GM18861 (cell line): ENCODE measurements at regions not wholly inside any gene's neighbourhood (a gene's known extent, or its start where the extent isn't known, plus 50 kb on each side); places are given as distances from the start of the nearest gene placed in this dataset.
A peak's percentile ranks its signal among the peaks of the same experiment; 100 is the strongest.
"Not testable (repeated sequence)": the region's sequence is repeated elsewhere in the genome, so short reads cannot be mapped to it uniquely, and the experiment has no call there.

Experiments used
- ATAC-seq: cut with Tn5 transposase; IDR thresholded peaks from one replicate; pipeline ENCODE4 v1.9.1; 2021; ENCODE audit not compliant: unreplicated experiment

DNA sequence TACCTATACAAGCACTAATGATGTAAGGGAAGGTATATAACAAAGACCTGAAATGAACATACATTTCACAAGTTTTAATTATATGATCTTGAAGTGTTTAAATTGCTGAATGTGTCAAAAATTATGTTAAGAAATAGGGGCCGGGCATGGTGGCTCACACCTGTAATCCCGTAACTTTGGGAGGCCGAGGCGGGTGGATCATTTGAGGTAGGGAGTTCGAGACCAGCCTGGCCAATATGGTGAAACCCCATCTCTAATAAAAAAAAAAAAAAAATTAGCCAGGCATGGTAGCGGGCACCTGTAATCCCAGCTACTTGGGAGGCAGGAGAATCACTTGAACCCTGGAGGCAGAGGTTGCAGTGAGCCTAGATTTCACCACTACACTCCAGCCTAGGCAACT is 537.4 kb upstream of the STEAP1 start:
- not testable (repeated sequence) for ATAC-seq

- ATAC-seq = no peak
Measured at GRCh38 chr7:89618274-89618673, 536.0 kb upstream of the STEAP1 start.

DNA sequence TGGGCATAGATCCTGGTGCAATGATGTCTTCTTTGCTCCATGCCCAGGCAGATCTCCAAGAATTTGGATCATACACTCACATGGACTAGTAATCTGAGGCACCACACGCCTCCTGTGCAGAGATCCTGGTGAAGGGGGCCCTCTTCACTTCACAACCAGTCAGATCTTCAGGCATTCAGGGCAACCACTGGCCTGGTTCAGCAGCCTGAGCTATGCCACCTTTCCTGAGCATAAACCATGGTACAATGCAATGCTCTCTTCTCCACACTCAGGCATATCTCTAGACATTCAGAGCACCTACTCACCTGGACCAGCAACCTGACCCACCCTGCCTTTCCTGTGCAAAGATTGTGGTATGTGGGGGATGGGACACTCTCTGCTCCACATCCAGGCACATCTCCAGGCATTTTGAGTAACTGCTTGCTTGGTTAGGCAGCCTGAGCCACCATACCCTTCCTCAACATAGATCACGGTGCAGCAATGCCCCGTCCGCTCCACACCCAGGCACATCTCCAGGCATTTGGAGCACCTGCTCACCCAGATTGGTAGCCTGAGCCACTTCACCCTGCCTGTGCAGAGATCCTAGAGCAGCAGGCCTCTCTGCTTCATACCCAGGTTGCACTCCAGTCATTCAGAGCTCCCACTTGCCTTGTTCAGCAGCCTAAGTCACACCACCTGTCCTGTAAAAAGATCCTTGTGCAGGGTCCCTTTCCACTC is 532.2 kb upstream of the STEAP1 start:
- no peak for ATAC-seq

DNA sequence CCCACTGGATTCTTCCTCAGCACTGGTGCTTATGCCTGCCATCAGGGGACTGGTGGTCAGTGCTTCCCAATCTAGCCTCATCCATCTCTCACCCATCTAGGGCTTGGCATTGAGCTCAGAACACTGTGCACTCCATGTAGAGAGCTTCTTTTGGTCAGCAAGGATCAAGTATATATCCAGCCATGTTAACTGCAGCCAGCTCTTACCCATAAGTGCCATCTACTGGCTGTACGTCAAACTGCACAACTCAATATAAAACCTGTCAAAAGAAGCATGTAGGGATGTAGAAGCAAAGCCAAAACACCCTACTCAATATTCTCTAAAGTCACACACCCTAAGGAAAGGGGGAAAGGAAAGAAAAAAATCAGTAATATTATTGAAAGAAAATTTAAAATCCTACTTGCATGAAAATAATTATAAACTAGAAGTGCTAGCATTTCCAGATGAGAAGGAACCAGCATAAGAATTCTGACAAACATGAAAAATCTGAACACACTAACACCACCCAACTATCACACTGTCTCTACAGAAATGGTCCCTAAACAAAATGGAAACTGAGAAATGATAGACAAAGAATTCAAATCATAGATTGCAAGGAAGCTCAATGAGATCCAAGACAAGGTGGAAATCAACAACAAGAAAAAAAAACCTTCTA is 531.1 kb upstream of the STEAP1 start:
- peak; percentile 97 for ATAC-seq

GRCh38 chr7:89624155-89624554 is 530.1 kb upstream of the STEAP1 start:
- not testable (repeated sequence) for ATAC-seq

DNA sequence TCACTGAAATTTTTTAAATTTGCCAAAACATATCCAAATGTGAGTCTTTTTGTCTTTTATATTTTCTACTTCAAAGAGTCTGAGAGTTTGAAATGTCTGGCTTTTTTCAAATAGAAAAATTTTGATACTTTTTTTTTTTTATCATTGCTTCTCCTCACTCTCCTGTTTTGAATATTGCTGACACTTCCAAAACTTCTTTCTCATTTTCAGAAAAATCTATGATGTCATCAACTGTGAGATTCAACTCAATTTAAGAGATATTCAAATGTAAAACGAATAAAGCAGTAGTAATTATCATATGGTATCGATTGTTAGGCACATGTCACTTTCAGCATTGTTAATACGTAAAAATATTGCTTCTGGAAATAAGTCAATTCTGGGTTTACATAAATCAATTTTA is 505.8 kb upstream of the STEAP1 start:
- no peak for ATAC-seq

DNA sequence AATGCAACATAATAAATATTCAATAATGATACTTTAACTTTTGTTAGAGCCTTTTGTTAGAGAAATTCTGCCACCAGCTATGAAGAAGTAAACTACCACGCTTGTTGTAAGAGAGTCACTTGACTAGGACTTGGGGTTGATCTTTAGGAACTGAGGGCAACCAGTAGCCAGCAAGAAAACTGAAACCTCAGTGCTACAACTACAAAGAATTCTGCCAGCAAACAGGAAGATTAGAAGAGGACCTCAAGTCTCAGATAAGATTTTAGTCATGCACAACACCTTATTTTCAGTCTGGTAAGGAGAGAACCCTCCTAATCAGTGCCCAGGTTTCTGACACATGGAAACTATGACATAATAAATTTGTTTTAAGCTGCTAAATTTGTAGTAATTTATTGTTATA is 498.3 kb upstream of the STEAP1 start:
- no peak for ATAC-seq

GRCh38 chr7:89661876-89662275 is 492.4 kb upstream of the STEAP1 start:
- ATAC-seq = no peak

DNA sequence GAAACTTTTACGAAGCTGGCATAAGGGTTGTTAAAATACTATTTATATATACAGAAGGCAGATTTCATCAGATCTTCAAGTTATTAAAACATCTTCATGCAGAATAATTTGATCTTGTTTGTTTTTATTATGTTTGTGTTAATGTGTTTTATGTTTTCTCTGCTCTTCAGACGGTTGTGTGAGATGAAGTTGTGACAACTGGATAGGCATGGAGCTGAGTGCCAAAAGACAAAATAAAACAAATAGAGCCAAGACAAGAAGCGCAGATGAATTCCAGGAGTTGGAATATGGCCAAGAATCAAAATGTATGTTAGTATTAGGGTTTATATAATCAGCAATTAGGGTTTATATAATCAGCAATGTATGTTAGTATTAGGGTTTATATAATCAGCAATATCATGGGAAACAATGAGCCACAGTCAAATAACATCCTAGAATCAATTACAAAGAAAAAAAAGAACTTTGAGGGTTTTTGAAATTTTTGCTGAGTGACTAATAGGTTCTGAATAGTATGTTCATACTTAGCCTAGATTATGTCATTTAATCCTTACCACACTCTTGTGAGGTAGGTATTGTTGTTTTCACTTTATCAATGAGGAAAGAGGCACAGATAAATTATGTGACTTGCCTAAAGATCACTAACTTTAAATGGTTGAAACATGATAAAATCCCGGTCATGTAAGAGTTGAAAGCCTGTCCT is 488.0 kb upstream of the STEAP1 start:
- no peak for ATAC-seq

- no peak for ATAC-seq
Measured at GRCh38 chr7:89680161-89680560, 474.1 kb upstream of the STEAP1 start.

GRCh38 chr7:89681448-89681847 is 472.8 kb upstream of the STEAP1 start:
- no peak for ATAC-seq

- ATAC-seq = no peak
Measured at GRCh38 chr7:89685287-89685686, 469.0 kb upstream of the STEAP1 start.

DNA sequence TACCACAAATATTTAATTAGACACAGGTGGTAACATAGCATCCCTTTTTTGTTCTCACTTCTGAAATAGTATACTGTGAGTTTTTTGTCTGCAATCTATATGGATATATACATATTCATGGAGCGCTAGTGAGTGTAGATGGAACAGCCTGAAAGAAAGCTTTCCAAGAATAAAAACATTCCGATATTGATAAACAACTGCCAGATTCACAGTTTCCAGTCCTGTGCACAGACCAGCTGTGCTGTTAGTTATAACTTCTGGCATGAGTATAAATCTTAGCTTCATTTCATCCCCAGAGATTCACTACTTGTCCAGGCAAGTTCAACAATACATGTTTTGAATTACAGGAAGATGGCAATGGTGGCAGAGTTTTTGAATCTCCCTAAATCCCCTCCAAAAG is 467.1 kb upstream of the STEAP1 start:
- no peak for ATAC-seq

DNA sequence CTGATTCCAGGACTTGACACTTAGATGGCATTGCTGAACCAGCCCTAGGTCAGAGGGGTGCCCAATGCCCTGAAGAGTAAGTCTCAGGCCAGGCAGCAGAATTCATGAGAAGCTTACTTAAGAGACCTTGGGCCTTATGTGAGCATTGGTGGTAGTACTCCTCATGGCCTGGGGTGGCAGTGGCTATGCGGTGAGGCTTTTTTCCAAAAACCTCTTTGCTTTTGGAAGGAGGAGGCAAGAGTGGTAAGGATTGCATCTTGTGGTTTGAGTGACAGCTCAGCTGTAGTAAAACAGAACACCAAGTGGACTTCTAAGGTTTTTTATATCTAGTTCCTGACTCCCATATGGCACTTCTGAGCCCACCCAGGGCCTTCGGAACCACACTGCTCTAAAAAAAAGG is 459.0 kb upstream of the STEAP1 start:
- no peak for ATAC-seq

DNA sequence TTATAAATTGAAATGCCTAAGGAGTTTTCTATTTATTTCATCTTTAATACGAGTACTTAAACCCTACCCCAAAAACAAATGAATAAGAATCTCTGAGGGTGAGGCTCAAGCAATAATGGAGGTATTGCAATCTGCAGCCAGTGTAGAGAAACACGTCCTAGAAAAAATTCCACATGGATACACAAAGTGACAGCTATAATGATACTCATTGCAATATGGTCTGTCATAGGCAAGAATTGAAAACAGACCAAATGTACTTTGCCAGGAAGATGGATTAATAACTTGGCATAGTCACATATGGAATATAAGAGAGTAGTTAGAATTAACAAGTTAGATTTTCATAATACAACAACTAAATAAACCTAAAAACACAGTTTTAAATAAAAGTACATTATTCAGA is 440.1 kb upstream of the STEAP1 start:
- ATAC-seq = no peak

GRCh38 chr7:89718941-89719340 is 435.3 kb upstream of the STEAP1 start:
- not testable (repeated sequence) for ATAC-seq

DNA sequence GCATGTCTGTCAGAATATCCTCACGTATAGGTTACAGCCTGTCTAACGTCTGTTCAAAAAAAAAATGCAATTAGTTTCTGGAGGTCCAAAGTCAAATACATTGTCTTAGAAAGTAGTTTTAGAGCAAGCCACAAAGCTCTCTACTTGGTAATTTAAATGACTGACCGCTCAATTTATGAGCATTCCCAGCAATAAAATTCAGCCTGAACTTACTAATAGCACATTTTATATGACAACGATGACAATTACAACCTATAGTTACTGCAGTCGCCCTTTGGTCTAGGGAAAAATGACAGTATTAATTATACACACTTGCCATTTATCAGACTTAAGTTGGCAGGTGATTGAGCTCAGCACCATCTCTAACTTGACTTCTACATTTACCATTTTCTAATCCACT is 425.8 kb upstream of the STEAP1 start:
- ATAC-seq = no peak

DNA sequence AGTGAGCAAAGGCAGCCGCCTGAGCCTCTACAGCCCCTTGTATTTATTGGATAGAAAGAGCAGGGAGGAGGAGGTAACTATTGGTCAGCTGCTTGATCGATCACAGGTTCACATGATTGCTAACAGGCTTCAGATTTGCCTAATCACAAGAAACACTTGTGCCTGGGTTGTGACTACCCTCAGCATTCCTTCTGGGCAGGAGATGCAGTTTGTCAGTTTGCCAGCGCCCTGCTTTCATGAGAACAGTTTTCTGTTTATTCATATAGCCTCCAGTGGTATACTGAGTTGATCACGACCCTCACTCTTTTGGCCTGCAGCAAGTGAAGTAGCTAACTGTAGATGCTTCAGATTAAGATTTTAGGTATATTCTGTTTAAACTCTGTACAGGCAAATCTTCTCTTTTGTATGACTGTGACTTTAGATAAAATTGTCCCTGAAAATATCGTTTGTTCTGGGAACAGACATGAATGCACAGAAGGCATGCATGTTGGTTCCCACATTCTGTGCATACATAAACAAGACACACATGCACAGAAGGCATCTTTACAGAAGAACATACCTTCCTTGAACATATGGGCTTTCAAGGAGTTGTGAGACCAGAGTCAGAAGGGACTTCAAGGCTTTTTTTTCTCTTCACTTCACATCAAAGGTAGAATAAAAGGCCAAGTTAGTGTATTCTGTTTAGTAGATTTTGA is 422.4 kb upstream of the STEAP1 start:
- ATAC-seq = no peak

DNA sequence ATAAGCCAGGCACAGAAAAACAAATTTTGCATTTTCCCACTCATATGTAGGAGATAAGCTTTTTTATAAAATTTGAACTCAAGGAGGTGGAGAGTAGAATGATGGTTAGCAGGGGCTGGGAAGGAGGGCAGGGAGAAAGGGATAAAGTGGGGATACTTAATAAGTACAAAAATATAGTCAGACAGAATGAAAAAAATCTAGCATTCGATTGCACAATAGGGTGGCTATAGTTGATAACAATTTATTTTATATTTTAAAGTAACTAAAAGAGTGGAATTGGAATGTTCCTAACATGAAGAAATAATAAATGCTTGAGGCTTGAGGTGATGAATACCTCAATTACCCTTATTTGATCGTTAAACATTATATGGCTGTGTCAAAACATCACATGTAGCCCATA is 415.7 kb upstream of the STEAP1 start:
- no peak for ATAC-seq

DNA sequence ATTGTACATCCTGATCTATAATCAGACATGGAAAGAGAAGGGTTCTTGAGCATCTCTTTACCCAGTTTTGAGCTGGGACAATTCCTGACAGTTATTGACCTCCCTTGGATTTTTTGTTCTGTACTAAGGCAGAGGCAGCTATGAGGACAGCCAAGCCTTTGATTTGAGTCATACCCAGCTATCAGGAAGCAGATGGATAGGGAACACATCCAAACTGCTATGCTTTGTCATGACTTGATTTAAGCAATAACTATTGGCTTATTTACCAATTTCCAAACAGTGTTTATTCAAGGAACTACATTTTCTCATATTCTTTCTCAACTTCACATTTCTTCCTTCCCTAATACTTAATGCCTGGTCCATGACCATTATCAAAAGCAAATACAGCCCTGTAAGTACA is 396.4 kb upstream of the STEAP1 start:
- no peak for ATAC-seq

DNA sequence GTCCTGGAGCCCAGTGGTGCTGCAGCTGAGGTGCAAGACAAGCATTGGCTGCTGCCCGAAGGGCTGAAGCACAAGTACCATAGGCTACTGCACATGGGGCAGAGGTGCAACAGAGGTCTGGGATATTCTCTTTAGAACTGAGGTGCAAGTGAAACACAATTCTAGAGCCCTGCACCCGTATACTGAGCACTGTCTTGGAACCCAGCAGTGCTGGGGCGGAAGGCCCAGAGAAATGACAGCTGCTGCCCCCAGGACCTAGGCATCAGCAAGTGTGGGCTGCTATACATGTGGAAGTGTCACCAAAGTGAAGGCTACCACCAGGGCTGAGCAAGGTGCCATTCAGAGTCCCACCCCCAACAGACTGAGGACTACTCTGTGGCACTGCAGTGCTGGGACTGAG is 393.6 kb upstream of the STEAP1 start:
- ATAC-seq = no peak

- no peak for ATAC-seq
Measured at GRCh38 chr7:89761173-89761572, 393.1 kb upstream of the STEAP1 start.
